Bronchial epithelial cell (primary cell): ENCODE measurements at regions not wholly inside any gene's neighbourhood (a gene's known extent, or its start where the extent isn't known, plus 50 kb on each side); places are given as distances from the start of the nearest gene placed in this dataset.

Source experiments
- DNase-seq: peaks from one replicate; pipeline ENCODE4 v3.0.0-alpha.2; 2010; ENCODE audit warnings: low read depth
- FAIRE-seq: peaks from 2 replicates; lab custom pipeline; 2011; peaks lifted over from hg19 to GRCh38; lab: Jason Lieb, UNC
- H3K27me3 ChIP-seq: 2 replicates; pipeline ENCODE4 v1.5.1; 2011; ENCODE audit warnings: low read length; ENCODE audit not compliant: control insufficient read depth, insufficient read depth
- H3K36me3 ChIP-seq: 2 replicates; pipeline ENCODE4 v1.5.1; 2011; ENCODE audit warnings: low read length; ENCODE audit not compliant: control insufficient read depth, insufficient read depth
- H3K4me3 ChIP-seq: 2 replicates; pipeline ENCODE4 v1.5.1; 2011; ENCODE audit warnings: mild to moderate bottlenecking, low read depth, low read length, control low read depth
- CTCF ChIP-seq: IDR thresholded peaks from 2 replicates; pipeline ENCODE4 v1.5.1; 2011; ENCODE audit warnings: mild to moderate bottlenecking, moderate library complexity, low read length, control low read depth, inconsistent platforms; ENCODE audit not compliant: insufficient read depth, severe bottlenecking

GRCh38 chr3:28936154-28936553 lies 344.7 kb upstream of the RBMS3 start:
- Histone ChIP-seq H3K4me3 (no peak overlapping the region), H3K27me3 (no peaks in the 10 kb centered on the region), H3K36me3 (no peaks in the 10 kb centered on the region)
- TF ChIP-seq CTCF: no peak
- no peak for DNase-seq
- no peak for FAIRE-seq

GRCh38 chr3:28940530-28940929 lies 340.3 kb upstream of the RBMS3 start:
- H3K36me3 ChIP-seq: no peaks in the 10 kb centered on the region
- FAIRE-seq (no peak), DNase-seq (no peak)
- no peaks in the 10 kb centered on the region for H3K27me3 ChIP-seq
- TF ChIP-seq CTCF: no peak
- no peak overlapping the region for H3K4me3 ChIP-seq

DNA sequence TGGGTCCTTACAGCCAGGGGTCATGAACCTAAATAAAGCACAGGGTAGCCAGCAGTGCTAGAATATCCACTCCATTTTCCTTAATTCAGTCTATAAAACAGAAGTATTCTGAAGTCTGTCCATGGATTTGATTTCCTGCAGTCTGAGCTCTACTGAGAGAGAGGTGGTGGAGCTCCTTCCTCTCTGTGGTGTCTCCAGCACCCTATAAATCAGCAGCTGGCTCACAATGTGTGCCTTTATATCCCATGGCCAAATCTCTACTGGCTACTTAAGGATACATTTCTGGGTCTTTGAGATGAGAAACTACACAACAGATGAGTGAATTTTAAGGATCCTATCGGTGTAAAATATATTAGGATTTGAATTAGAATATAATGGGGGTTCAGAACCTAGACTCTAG lies 339.9 kb upstream of the RBMS3 start:
- no peak overlapping the region for H3K4me3 ChIP-seq
- H3K27me3 ChIP-seq: no peaks in the 10 kb centered on the region
- no peak for TF ChIP-seq CTCF
- no peaks in the 10 kb centered on the region for H3K36me3 ChIP-seq
- DNase-seq (no peak), FAIRE-seq (no peak)

GRCh38 chr3:28947061-28947460 lies 333.8 kb upstream of the RBMS3 start:
- Histone ChIP-seq H3K27me3 (no peaks in the 10 kb centered on the region), H3K36me3 (no peaks in the 10 kb centered on the region), H3K4me3 (no peak overlapping the region)
- no peak for TF ChIP-seq CTCF
- FAIRE-seq (no peak), DNase-seq (no peak)

- Histone ChIP-seq H3K27me3 (no peaks in the 10 kb centered on the region), H3K36me3 (no peaks in the 10 kb centered on the region), H3K4me3 (no peak overlapping the region)
- TF ChIP-seq CTCF: no peak
- DNase-seq: no peak
- FAIRE-seq: no peak
Observed at GRCh38 chr3:28947751-28948150, 333.1 kb upstream of the RBMS3 start.

DNA sequence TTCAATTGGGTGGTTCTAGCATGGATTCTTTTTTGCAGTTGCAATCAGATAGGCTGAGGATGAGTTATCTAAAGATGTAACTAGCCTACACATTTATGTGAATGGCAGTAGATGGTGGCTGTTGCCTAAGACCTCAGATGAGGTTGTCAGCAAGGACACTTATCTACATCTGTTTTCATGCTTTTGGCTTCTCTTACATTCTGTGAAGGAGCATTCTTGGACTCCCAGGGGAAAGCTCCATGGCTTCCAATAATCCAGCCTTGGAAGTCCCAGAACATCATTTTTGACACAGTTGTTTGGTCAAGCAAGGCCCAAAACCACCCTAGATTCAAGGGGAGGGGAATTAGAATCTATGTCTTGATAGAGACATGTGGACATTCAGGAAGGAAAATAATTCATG lies 332.2 kb upstream of the RBMS3 start:
- H3K4me3 ChIP-seq: no peak overlapping the region
- DNase-seq: no peak
- TF ChIP-seq CTCF: no peak
- H3K36me3 ChIP-seq: no peaks in the 10 kb centered on the region
- no peak for FAIRE-seq
- H3K27me3 ChIP-seq: no peaks in the 10 kb centered on the region
